DND-41 (cell line): ENCODE measurements at regions not wholly inside any gene's neighbourhood (a gene's known extent, or its start where the extent isn't known, plus 50 kb on each side); places are given as distances from the start of the nearest gene placed in this dataset.

Source experiments
- CTCF ChIP-seq: IDR thresholded peaks from 2 replicates; pipeline ENCODE4 v1.5.1; 2012; ENCODE audit warnings: borderline replicate concordance, low read length, moderate library complexity, mild to moderate bottlenecking; ENCODE audit not compliant: poor library complexity, severe bottlenecking; ENCODE audit errors: extremely low read depth
- EZH2 ChIP-seq: IDR thresholded peaks from 3 replicates; pipeline ENCODE4 v1.6.1; 2012; ENCODE audit warnings: borderline replicate concordance, low read depth, mild to moderate bottlenecking, moderate library complexity, low read length, inconsistent platforms; ENCODE audit not compliant: severe bottlenecking

GRCh38 chr11:115884800-115885534 is 380.8 kb upstream of the CADM1 start:
- TF ChIP-seq CTCF (no peak), EZH2 (no peak)
